AG10803 (cell line): ENCODE measurements at regions not wholly inside any gene's neighbourhood (a gene's known extent, or its start where the extent isn't known, plus 50 kb on each side); places are given as distances from the start of the nearest gene placed in this dataset.

Experiments used
- DNase-seq: peaks from one replicate; pipeline ENCODE4 v3.0.0; 2010; ENCODE audit warnings: low read depth
- H3K4me3 ChIP-seq: 2 replicates; pipeline ENCODE4 v1.5.1; 2011; ENCODE audit warnings: mild to moderate bottlenecking, low read length, control low read depth
- TF ChIP-seq, protein P1 (sequence below): conservative IDR thresholded peaks from 2 replicates; pipeline ENCODE4 v1.5.1; 2011; ENCODE audit warnings: mild to moderate bottlenecking, low read length, control low read depth, inconsistent platforms

DNA sequence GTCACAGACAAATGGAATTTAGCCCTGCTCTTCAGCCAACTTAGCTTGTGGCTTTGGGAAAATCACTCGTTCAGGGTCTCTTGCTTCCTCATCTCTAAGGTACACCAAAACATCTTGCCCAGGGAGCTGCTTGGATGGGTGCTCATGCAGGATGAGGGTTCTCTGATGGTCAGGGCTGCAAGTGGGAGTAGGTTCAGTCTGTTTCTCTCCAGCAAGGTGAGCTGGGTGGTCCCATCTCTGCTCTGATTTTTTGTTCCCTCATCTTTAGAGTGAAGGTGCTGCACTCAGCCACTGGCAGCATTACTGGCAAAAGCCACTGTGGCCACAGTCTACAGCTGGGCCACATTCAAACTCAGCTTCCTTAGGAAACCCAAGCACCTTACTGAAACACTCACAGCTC lies 149.9 kb upstream of the GPR26 start:
- no peak for DNase-seq
- H3K4me3 ChIP-seq: no peak overlapping the region
- TF ChIP-seq, protein P1, sequence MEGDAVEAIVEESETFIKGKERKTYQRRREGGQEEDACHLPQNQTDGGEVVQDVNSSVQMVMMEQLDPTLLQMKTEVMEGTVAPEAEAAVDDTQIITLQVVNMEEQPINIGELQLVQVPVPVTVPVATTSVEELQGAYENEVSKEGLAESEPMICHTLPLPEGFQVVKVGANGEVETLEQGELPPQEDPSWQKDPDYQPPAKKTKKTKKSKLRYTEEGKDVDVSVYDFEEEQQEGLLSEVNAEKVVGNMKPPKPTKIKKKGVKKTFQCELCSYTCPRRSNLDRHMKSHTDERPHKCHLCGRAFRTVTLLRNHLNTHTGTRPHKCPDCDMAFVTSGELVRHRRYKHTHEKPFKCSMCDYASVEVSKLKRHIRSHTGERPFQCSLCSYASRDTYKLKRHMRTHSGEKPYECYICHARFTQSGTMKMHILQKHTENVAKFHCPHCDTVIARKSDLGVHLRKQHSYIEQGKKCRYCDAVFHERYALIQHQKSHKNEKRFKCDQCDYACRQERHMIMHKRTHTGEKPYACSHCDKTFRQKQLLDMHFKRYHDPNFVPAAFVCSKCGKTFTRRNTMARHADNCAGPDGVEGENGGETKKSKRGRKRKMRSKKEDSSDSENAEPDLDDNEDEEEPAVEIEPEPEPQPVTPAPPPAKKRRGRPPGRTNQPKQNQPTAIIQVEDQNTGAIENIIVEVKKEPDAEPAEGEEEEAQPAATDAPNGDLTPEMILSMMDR: no peak

- DNase-seq: no peak
- TF ChIP-seq, protein P1: no peak
- no peak overlapping the region for H3K4me3 ChIP-seq
These were observed 148.7 kb upstream of the GPR26 start for GRCh38 chr10:123517426-123517825.

DNA sequence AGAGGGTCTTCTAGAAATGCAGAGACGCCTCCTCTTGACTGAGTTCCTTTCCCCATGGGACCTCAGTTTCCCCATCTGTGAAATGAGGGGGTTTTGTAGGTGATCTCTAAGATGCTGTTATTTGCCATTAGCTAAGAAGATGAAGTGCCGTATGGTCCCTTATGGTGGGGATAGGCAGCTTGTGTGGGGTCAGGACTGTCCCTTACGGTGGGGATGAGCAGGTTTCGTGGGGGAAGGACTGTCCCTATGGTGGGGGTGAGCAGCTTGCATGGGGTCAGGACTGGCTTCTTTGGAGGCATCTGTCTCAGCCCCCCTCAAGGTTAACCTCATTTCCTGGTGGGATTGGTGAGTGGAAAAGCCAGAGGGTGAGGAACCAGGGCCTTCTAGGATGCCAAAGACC lies 148.3 kb upstream of the GPR26 start:
- H3K4me3 ChIP-seq: no peak overlapping the region
- no peak for DNase-seq
- TF ChIP-seq, protein P1: no peak

- DNase-seq: no peak
- no peak overlapping the region for H3K4me3 ChIP-seq
- TF ChIP-seq, protein P1: no peak
These were observed 147.4 kb upstream of the GPR26 start for GRCh38 chr10:123518765-123519164.

DNA sequence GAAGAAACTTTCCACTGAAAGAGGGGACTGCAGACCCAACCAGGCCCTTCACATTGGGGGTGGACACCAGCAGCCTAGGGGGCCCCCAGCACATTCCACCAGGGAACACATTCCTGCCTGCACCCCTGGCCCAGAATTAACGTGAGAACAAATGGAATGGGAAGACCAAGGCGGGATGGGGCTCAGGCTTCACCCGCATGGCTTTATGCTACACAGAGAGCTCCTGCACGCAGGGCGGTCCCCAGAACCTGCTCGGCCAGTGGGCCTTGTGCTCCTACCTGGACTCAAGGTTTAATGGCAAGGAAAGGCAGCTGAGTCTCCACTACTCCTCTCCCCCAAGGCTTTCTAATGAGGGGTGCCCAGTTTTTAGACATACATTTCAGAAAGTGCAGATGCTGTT lies 146.3 kb upstream of the GPR26 start:
- H3K4me3 ChIP-seq: no peak overlapping the region
- TF ChIP-seq, protein P1: no peak
- no peak for DNase-seq

- TF ChIP-seq, protein P1: no peak
- DNase-seq: no peak
- no peak overlapping the region for H3K4me3 ChIP-seq
These were observed 145.1 kb upstream of the GPR26 start for GRCh38 chr10:123521076-123521475.

GRCh38 chr10:123521556-123521955 lies 144.6 kb upstream of the GPR26 start:
- TF ChIP-seq, protein P1: no peak
- DNase-seq: no peak
- no peak overlapping the region for H3K4me3 ChIP-seq
